GM12878 (cell line): ENCODE measurements at regions not wholly inside any gene's neighbourhood (a gene's known extent, or its start where the extent isn't known, plus 50 kb on each side); places are given as distances from the start of the nearest gene placed in this dataset.

Source experiments
- ATAC-seq: fragments of 200-7000 bp; cut with Tn5 transposase; 3 replicates; pipeline ENCODE4 v1.9.1; 2020; ENCODE audit warnings: mild to moderate bottlenecking, moderate library complexity
- BruUV-seq: library from RNA; stranded (reverse); fragments of 400-500 nt; replicated peaks from 2 replicates; lab custom pipeline; 2021; lab: Mats Ljungman, UMichigan
- CTCF ChIA-PET: fragments of 300-600 bp; sonication (Branson Sonifier 250); formaldehyde crosslinking; extraction: SDS; loops from one replicate; lab custom pipeline; 2021; ENCODE audit warnings: inconsistent platforms; lab: Yijun Ruan, JAX
- POLR2A ChIA-PET: fragments of 350-600 bp; formaldehyde crosslinking; extraction: SDS; loops from one replicate; lab custom pipeline; 2021; ENCODE audit warnings: inconsistent platforms; lab: Charles Lee
- RAD21 ChIA-PET: fragments of 300-600 bp; sonication (Branson Sonifier 250); formaldehyde crosslinking; loops from one replicate; lab custom pipeline; 2023; ENCODE audit warnings: antibody characterized with exemption; ENCODE audit not compliant: unreplicated experiment; lab: Charles Lee
- SMC1A ChIA-PET: fragments of 300-600 bp; sonication (Branson Sonifier 250); formaldehyde crosslinking; loops from one replicate; lab custom pipeline; 2023; ENCODE audit not compliant: unreplicated experiment, uncharacterized antibody; lab: Charles Lee
- DNase-seq: peaks from one replicate; pipeline ENCODE4 v3.0.0-alpha.2; 2011; ENCODE audit warnings: low read depth, low spot score
- FAIRE-seq: peaks from 3 replicates; lab custom pipeline; 2011; peaks lifted over from hg19 to GRCh38; lab: Jason Lieb, UNC
- H2AFZ ChIP-seq: 2 replicates; pipeline ENCODE4 v1.6.0; 2011; ENCODE audit warnings: low read depth, low read length, control low read depth; ENCODE audit not compliant: control insufficient read depth
- H3K27ac ChIP-seq: 2 replicates; pipeline ENCODE4 v1.5.1; 2011; ENCODE audit warnings: control low read depth; ENCODE audit not compliant: control insufficient read depth, insufficient read depth
- H3K27me3 ChIP-seq, 2 experiments: replicated peaks in 1 of 2; 2 replicates each; pipeline versions ENCODE4 v1.6.0 to v1.6.1; 2011; ENCODE audit warnings: low read length in 1 of 2; ENCODE audit not compliant: control insufficient read depth in 2 of 2, insufficient read depth in 2 of 2
- H3K36me3 ChIP-seq, 2 experiments: 2 replicates each; pipeline ENCODE4 v1.5.1; 2011; ENCODE audit warnings: low read length in 1 of 2; ENCODE audit not compliant: control insufficient read depth in 2 of 2, insufficient read depth in 2 of 2
- H3K4me1 ChIP-seq: 2 replicates; pipeline ENCODE4 v1.6.1; 2011; ENCODE audit warnings: mild to moderate bottlenecking, low read length, moderate library complexity, mixed read lengths; ENCODE audit not compliant: control insufficient read depth, insufficient read depth
- H3K4me2 ChIP-seq: 2 replicates; pipeline ENCODE4 v1.6.0; 2011; ENCODE audit warnings: control low read depth; ENCODE audit not compliant: control insufficient read depth, insufficient read depth
- H3K4me3 ChIP-seq: fragments of 200-600 bp; sonication (generic); 2 replicates; pipeline ENCODE4 v1.5.1; 2016
- H3K79me2 ChIP-seq: 2 replicates; pipeline ENCODE4 v1.6.0; 2011; ENCODE audit warnings: low read length; ENCODE audit not compliant: control insufficient read depth, insufficient read depth
- H3K9ac ChIP-seq: 2 replicates; pipeline ENCODE4 v1.8.0; 2011; ENCODE audit warnings: low read length, control low read depth, mixed read lengths; ENCODE audit not compliant: control insufficient read depth, insufficient read depth
- H3K9me3 ChIP-seq: replicated peaks from 3 replicates; pipeline ENCODE4 v1.5.1; 2011; ENCODE audit warnings: mild to moderate bottlenecking, low read length; ENCODE audit not compliant: control insufficient read depth, insufficient read depth
- H4K20me1 ChIP-seq: 2 replicates; pipeline ENCODE4 v1.6.0; 2011; ENCODE audit not compliant: control insufficient read depth, insufficient read depth
- ETV6 ChIP-seq, 2 experiments: fragments of 450-650 bp in 1 of 2; IDR thresholded peaks in 1 of 2; conservative IDR thresholded peaks in 1 of 2; 2 replicates each; pipeline ENCODE4 v1.6.1; 2014; ENCODE audit warnings: antibody characterized with exemption in 1 of 2, borderline replicate concordance in 1 of 2, low read depth in 1 of 2, mild to moderate bottlenecking in 1 of 2, moderate library complexity in 1 of 2
- KDM1A ChIP-seq: fragments of 200-600 bp; sonication (generic); IDR thresholded peaks from 2 replicates; pipeline ENCODE4 v1.6.1; 2016; ENCODE audit warnings: borderline replicate concordance
- KLF5 ChIP-seq: fragments of 450-650 bp; IDR thresholded peaks from 2 replicates; pipeline ENCODE4 v1.6.1; 2014; ENCODE audit warnings: mild to moderate bottlenecking; ENCODE audit not compliant: partially characterized antibody
- NR2C1 ChIP-seq: fragments of 450-650 bp; IDR thresholded peaks from 2 replicates; pipeline ENCODE4 v1.6.1; 2017; ENCODE audit warnings: antibody characterized with exemption, mild to moderate bottlenecking, moderate library complexity
- SP1 ChIP-seq: IDR thresholded peaks from one replicate; pipeline ENCODE4 v1.6.1; 2011; ENCODE audit warnings: low read depth, low read length
- TCF12 ChIP-seq: IDR thresholded peaks from 2 replicates; pipeline ENCODE4 v1.6.1; 2011; ENCODE audit warnings: low read depth, mild to moderate bottlenecking, low read length
- ZNF217 ChIP-seq: fragments of 450-650 bp; IDR thresholded peaks from 2 replicates; pipeline ENCODE4 v1.6.1; 2017; ENCODE audit warnings: antibody characterized with exemption, mild to moderate bottlenecking
- in situ Hi-C: fragments of 300-500 bp; cut with MboI; formaldehyde crosslinking; loops from 9 replicates; pipeline ENCODE4 v1.14.3; 2018; ENCODE audit warnings: mixed read lengths
- intact Hi-C: fragments of 100-400 bp; cut with micrococcal nuclease; formaldehyde crosslinking; loops from one replicate; pipeline ENCODE4 v1.14.2; 2022; ENCODE audit not compliant: unreplicated experiment
- TF ChIP-seq, protein P1 (sequence below): fragments of 450-650 bp; IDR thresholded peaks from 2 replicates; pipeline ENCODE4 v1.6.1; 2016; ENCODE audit warnings: mild to moderate bottlenecking
- TF ChIP-seq, protein P2 (sequence below): IDR thresholded peaks from 2 replicates; pipeline ENCODE4 v1.6.1; 2012; ENCODE audit warnings: improper control_type of control experiment, low read depth, low read length; ENCODE audit not compliant: insufficient replicate concordance
- TF ChIP-seq, protein P3 (sequence below): IDR thresholded peaks from 2 replicates; pipeline ENCODE4 v1.6.1; 2012; ENCODE audit warnings: low read length, inconsistent platforms
- TF ChIP-seq, protein P4 (sequence below): IDR thresholded peaks from 2 replicates; pipeline ENCODE4 v1.6.1; 2012; ENCODE audit warnings: low read depth, low read length, improper control_type of control experiment
- TF ChIP-seq, protein P5 (sequence below): fragments of 450-650 bp; IDR thresholded peaks from 2 replicates; pipeline ENCODE4 v1.6.1; 2017; ENCODE audit warnings: borderline replicate concordance
- TF ChIP-seq, protein P6 (sequence below): IDR thresholded peaks from 2 replicates; pipeline ENCODE4 v1.6.1; 2011; ENCODE audit warnings: mild to moderate bottlenecking, low read depth, low read length, moderate library complexity; ENCODE audit not compliant: insufficient replicate concordance

DNA sequence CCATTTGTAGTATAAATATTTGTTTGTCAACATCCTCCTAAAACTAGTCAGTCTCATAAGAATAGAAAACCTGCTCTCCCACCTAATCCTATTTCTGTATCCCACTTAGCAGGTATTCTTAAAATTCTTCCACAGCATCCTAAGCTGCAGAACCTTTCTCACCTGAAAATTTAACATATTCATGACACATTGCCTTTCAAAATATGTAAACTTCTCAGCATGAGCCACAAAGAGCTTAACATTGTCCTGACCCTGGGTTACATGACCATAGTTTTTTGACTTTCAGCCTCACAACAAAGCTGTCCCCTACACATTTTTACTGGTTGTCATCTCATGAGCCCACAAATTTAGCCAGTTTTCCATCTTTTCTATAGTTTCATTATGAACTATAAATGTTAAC is 712.1 kb downstream of the LTN1 start:
- DNase-seq (no peak), ATAC-seq (no peak), FAIRE-seq (no peak)
- Histone ChIP-seq H3K4me2 (no peak overlapping the region), H3K36me3 (no peaks in the 10 kb centered on the region), H4K20me1 (no peaks in the 10 kb centered on the region), H3K9me3 (no peaks in the 10 kb centered on the region; the same call in 2 of the 3 replicates), H3K4me1 (no peaks in the 10 kb centered on the region), H3K27ac (no peak overlapping the region), H3K9ac (no peak overlapping the region), H3K4me3 (no peak overlapping the region), H2AFZ (no peak overlapping the region), H3K79me2 (no peaks in the 10 kb centered on the region), H3K27me3 (no peaks in the 10 kb centered on the region)
- ChIA-PET RAD21 (no interaction called here), CTCF (no interaction called here), POLR2A (no interaction called here), SMC1A (no interaction called here)
- intact Hi-C loops (no loop called here), in situ Hi-C loops (no loop called here)
- no TSS peak for BruUV-seq
- TF ChIP-seq TCF12 (no peak), ETV6 (conservative IDR thresholded peaks at IDR 0.05 in 1 of 2, IDR thresholded peaks at IDR 0.05 in 1 of 2; ENCODE audit: borderline replicate concordance in 1 of 2, low read depth in 1 of 2) (no peak), KLF5 (no peak), KDM1A (no peak), NR2C1 (no peak), ZNF217 (no peak), SP1 (no peak)
- TF ChIP-seq, protein P1, sequence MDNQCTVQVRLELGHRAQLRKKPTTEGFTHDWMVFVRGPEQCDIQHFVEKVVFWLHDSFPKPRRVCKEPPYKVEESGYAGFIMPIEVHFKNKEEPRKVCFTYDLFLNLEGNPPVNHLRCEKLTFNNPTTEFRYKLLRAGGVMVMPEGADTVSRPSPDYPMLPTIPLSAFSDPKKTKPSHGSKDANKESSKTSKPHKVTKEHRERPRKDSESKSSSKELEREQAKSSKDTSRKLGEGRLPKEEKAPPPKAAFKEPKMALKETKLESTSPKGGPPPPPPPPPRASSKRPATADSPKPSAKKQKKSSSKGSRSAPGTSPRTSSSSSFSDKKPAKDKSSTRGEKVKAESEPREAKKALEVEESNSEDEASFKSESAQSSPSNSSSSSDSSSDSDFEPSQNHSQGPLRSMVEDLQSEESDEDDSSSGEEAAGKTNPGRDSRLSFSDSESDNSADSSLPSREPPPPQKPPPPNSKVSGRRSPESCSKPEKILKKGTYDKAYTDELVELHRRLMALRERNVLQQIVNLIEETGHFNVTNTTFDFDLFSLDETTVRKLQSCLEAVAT: no peak
- TF ChIP-seq, protein P2, sequence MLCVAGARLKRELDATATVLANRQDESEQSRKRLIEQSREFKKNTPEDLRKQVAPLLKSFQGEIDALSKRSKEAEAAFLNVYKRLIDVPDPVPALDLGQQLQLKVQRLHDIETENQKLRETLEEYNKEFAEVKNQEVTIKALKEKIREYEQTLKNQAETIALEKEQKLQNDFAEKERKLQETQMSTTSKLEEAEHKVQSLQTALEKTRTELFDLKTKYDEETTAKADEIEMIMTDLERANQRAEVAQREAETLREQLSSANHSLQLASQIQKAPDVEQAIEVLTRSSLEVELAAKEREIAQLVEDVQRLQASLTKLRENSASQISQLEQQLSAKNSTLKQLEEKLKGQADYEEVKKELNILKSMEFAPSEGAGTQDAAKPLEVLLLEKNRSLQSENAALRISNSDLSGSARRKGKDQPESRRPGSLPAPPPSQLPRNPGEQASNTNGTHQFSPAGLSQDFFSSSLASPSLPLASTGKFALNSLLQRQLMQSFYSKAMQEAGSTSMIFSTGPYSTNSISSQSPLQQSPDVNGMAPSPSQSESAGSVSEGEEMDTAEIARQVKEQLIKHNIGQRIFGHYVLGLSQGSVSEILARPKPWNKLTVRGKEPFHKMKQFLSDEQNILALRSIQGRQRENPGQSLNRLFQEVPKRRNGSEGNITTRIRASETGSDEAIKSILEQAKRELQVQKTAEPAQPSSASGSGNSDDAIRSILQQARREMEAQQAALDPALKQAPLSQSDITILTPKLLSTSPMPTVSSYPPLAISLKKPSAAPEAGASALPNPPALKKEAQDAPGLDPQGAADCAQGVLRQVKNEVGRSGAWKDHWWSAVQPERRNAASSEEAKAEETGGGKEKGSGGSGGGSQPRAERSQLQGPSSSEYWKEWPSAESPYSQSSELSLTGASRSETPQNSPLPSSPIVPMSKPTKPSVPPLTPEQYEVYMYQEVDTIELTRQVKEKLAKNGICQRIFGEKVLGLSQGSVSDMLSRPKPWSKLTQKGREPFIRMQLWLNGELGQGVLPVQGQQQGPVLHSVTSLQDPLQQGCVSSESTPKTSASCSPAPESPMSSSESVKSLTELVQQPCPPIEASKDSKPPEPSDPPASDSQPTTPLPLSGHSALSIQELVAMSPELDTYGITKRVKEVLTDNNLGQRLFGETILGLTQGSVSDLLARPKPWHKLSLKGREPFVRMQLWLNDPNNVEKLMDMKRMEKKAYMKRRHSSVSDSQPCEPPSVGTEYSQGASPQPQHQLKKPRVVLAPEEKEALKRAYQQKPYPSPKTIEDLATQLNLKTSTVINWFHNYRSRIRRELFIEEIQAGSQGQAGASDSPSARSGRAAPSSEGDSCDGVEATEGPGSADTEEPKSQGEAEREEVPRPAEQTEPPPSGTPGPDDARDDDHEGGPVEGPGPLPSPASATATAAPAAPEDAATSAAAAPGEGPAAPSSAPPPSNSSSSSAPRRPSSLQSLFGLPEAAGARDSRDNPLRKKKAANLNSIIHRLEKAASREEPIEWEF: no peak
- TF ChIP-seq, protein P3, sequence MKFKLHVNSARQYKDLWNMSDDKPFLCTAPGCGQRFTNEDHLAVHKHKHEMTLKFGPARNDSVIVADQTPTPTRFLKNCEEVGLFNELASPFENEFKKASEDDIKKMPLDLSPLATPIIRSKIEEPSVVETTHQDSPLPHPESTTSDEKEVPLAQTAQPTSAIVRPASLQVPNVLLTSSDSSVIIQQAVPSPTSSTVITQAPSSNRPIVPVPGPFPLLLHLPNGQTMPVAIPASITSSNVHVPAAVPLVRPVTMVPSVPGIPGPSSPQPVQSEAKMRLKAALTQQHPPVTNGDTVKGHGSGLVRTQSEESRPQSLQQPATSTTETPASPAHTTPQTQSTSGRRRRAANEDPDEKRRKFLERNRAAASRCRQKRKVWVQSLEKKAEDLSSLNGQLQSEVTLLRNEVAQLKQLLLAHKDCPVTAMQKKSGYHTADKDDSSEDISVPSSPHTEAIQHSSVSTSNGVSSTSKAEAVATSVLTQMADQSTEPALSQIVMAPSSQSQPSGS: no peak
- TF ChIP-seq, protein P4, sequence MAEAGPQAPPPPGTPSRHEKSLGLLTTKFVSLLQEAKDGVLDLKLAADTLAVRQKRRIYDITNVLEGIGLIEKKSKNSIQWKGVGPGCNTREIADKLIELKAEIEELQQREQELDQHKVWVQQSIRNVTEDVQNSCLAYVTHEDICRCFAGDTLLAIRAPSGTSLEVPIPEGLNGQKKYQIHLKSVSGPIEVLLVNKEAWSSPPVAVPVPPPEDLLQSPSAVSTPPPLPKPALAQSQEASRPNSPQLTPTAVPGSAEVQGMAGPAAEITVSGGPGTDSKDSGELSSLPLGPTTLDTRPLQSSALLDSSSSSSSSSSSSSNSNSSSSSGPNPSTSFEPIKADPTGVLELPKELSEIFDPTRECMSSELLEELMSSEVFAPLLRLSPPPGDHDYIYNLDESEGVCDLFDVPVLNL: no peak
- TF ChIP-seq, protein P5, sequence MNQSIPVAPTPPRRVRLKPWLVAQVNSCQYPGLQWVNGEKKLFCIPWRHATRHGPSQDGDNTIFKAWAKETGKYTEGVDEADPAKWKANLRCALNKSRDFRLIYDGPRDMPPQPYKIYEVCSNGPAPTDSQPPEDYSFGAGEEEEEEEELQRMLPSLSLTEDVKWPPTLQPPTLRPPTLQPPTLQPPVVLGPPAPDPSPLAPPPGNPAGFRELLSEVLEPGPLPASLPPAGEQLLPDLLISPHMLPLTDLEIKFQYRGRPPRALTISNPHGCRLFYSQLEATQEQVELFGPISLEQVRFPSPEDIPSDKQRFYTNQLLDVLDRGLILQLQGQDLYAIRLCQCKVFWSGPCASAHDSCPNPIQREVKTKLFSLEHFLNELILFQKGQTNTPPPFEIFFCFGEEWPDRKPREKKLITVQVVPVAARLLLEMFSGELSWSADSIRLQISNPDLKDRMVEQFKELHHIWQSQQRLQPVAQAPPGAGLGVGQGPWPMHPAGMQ: no peak
- TF ChIP-seq, protein P6, sequence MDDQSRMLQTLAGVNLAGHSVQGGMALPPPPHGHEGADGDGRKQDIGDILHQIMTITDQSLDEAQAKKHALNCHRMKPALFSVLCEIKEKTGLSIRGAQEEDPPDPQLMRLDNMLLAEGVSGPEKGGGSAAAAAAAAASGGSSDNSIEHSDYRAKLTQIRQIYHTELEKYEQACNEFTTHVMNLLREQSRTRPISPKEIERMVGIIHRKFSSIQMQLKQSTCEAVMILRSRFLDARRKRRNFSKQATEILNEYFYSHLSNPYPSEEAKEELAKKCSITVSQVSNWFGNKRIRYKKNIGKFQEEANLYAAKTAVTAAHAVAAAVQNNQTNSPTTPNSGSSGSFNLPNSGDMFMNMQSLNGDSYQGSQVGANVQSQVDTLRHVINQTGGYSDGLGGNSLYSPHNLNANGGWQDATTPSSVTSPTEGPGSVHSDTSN: no peak
